HG02885 (cell line): ENCODE measurements at regions not wholly inside any gene's neighbourhood (a gene's known extent, or its start where the extent isn't known, plus 50 kb on each side); places are given as distances from the start of the nearest gene placed in this dataset.

Experiments
- ATAC-seq: cut with Tn5 transposase; IDR thresholded peaks from one replicate; pipeline ENCODE4 v1.9.1; 2021; ENCODE audit warnings: mild to moderate bottlenecking; ENCODE audit not compliant: unreplicated experiment, poor library complexity

GRCh38 chr10:70966646-70967553 lies 78.5 kb upstream of the PCBD1 start:
- ATAC-seq: no peak

GRCh38 chr10:70967591-70968587 lies 79.5 kb upstream of the PCBD1 start:
- peak; percentile 65 for ATAC-seq

GRCh38 chr10:70969188-70969587 lies 80.8 kb upstream of the PCBD1 start:
- ATAC-seq: no peak

GRCh38 chr10:70970830-70971229 lies 82.5 kb upstream of the PCBD1 start:
- no peak for ATAC-seq

- ATAC-seq: no peak
Measured at GRCh38 chr10:70973275-70973674, 84.9 kb upstream of the PCBD1 start.

GRCh38 chr10:70974351-70974901 lies 86.1 kb upstream of the PCBD1 start:
- no peak for ATAC-seq

GRCh38 chr10:70974920-70975319 lies 86.6 kb upstream of the PCBD1 start:
- no peak for ATAC-seq

GRCh38 chr10:70976063-70976695 lies 87.8 kb upstream of the PCBD1 start:
- ATAC-seq: no peak

GRCh38 chr10:70977625-70978024 lies 89.3 kb upstream of the PCBD1 start:
- no peak for ATAC-seq

- ATAC-seq: no peak
Measured at GRCh38 chr10:70978181-70978580, 89.8 kb upstream of the PCBD1 start.

- no peak for ATAC-seq
Measured at GRCh38 chr10:70978816-70979480, 90.6 kb upstream of the PCBD1 start.

- no peak for ATAC-seq
Measured at GRCh38 chr10:70980687-70981086, 92.3 kb upstream of the PCBD1 start.

- no peak for ATAC-seq
Measured at GRCh38 chr10:70981171-70981836, 92.9 kb upstream of the PCBD1 start.

- no peak for ATAC-seq
Measured at GRCh38 chr10:70981936-70982335, 93.6 kb upstream of the PCBD1 start.

- ATAC-seq: peak; percentile 66
Measured at GRCh38 chr10:70982443-70982842, 94.1 kb upstream of the PCBD1 start.

- ATAC-seq: no peak
Measured at GRCh38 chr10:70984986-70985722, 96.8 kb upstream of the PCBD1 start.

GRCh38 chr10:70985824-70986622 lies 97.7 kb upstream of the PCBD1 start:
- ATAC-seq: no peak

GRCh38 chr10:70986623-70986950 lies 98.2 kb upstream of the PCBD1 start:
- ATAC-seq: no peak
